CD14-positive monocyte (primary cell): ENCODE measurements at regions not wholly inside any gene's neighbourhood (a gene's known extent, or its start where the extent isn't known, plus 50 kb on each side); places are given as distances from the start of the nearest gene placed in this dataset.

Experiments
- DNase-seq, 3 donors: peaks; one replicate each; pipeline ENCODE4 v3.0.0-alpha.2; 2011 to 2022
- H2AFZ ChIP-seq: 2 replicates; pipeline ENCODE4 v1.6.0; 2012; ENCODE audit warnings: mild to moderate bottlenecking, low read depth, low read length, inconsistent platforms; ENCODE audit not compliant: insufficient read depth, poor library complexity, severe bottlenecking
- H3K27ac ChIP-seq, 2 donors: 1 replicate in 1 of 2; 2 replicates in 1 of 2; pipeline ENCODE4 v1.5.1; 2012 to 2013; ENCODE audit warnings: low read length in 2 of 2, control low read depth in 1 of 2, inconsistent platforms in 1 of 2, low read depth in 1 of 2, mild to moderate bottlenecking in 1 of 2
- H3K27me3 ChIP-seq, 2 donors: one replicate each; pipeline versions ENCODE4 v1.6.0 to v1.6.1; 2011 to 2013; ENCODE audit warnings: low read length in 2 of 2; ENCODE audit not compliant: control insufficient read depth in 2 of 2, insufficient read depth in 2 of 2
- H3K36me3 ChIP-seq, 2 donors: replicated peaks in 1 of 2; 1 replicate in 1 of 2; 2 replicates in 1 of 2; pipeline versions ENCODE4 v1.5.1 to v1.6.1; 2012 to 2013; ENCODE audit warnings: low read length in 2 of 2, control low read depth in 1 of 2, inconsistent platforms in 1 of 2, mild to moderate bottlenecking in 1 of 2; ENCODE audit not compliant: insufficient read depth in 2 of 2, control insufficient read depth in 1 of 2
- H3K4me1 ChIP-seq, 2 donors: 1 replicate in 1 of 2; 2 replicates in 1 of 2; pipeline versions ENCODE4 v1.5.1 to v1.6.1; 2012 to 2013; ENCODE audit warnings: low read length in 2 of 2, control low read depth in 1 of 2, inconsistent platforms in 1 of 2, mild to moderate bottlenecking in 1 of 2, moderate library complexity in 1 of 2; ENCODE audit not compliant: insufficient read depth in 2 of 2, control insufficient read depth in 1 of 2
- H3K4me2 ChIP-seq: replicated peaks from 2 replicates; pipeline ENCODE3; 2012; ENCODE audit warnings: low read length, moderate library complexity, mild to moderate bottlenecking; ENCODE audit not compliant: poor library complexity, severe bottlenecking; ENCODE audit errors: extremely low read depth
- H3K4me3 ChIP-seq, 3 experiments: fragments of 200-600 bp in 1 of 3; sonication (generic) in 1 of 3; replicated peaks in 1 of 3; 1 replicate in 2 of 3; 2 replicates in 1 of 3; pipeline ENCODE4 v1.5.1; 2011 to 2013; ENCODE audit warnings: low read length in 3 of 3, mild to moderate bottlenecking in 3 of 3, control low read depth in 2 of 3, low read depth in 2 of 3, inconsistent platforms in 1 of 3, moderate library complexity in 1 of 3
- H3K79me2 ChIP-seq: 2 replicates; pipeline ENCODE4 v1.6.0; 2012; ENCODE audit warnings: mild to moderate bottlenecking, control low read depth, inconsistent platforms, low read length, moderate library complexity; ENCODE audit not compliant: insufficient read depth
- H3K9ac ChIP-seq: 2 replicates; pipeline ENCODE4 v1.6.0; 2017; ENCODE audit warnings: low read length, mild to moderate bottlenecking; ENCODE audit not compliant: insufficient read depth, poor library complexity, severe bottlenecking
- H3K9me3 ChIP-seq, 2 donors: replicated peaks in 1 of 2; 1 replicate in 1 of 2; 2 replicates in 1 of 2; pipeline versions ENCODE4 v1.5.1 to v1.6.1; 2012 to 2013; ENCODE audit warnings: low read length in 2 of 2, control low read depth in 1 of 2; ENCODE audit not compliant: control insufficient read depth in 1 of 2, insufficient read depth in 1 of 2
- H4K20me1 ChIP-seq: 2 replicates; pipeline ENCODE4 v1.6.0; 2012; ENCODE audit warnings: mild to moderate bottlenecking, low read length, control low read depth, moderate library complexity; ENCODE audit not compliant: insufficient read depth
- H3K27ac Mint-ChIP-seq, 7 donors: one replicate each; pipeline ENCODE4 v1.8.0; 2020; ENCODE audit warnings: mild to moderate bottlenecking in 7 of 7, mixed read lengths in 7 of 7, moderate library complexity in 6 of 7, inconsistent platforms in 2 of 7
- H3K27me3 Mint-ChIP-seq, 3 donors: one replicate each; pipeline ENCODE4 v1.8.0; 2021 to 2022; ENCODE audit warnings: low read depth in 3 of 3, mild to moderate bottlenecking in 3 of 3, mixed read lengths in 3 of 3, moderate library complexity in 3 of 3, inconsistent platforms in 1 of 3
- H3K36me3 Mint-ChIP-seq, 2 donors: one replicate each; pipeline ENCODE4 v1.8.0; 2020; ENCODE audit warnings: mixed read lengths in 2 of 2, inconsistent platforms in 1 of 2, mild to moderate bottlenecking in 1 of 2
- H3K4me1 Mint-ChIP-seq: one replicate; pipeline ENCODE4 v1.8.0; 2020; ENCODE audit warnings: mild to moderate bottlenecking, mixed read lengths
- H3K4me3 Mint-ChIP-seq, 2 donors: one replicate each; pipeline ENCODE4 v1.8.0; 2020; ENCODE audit warnings: mild to moderate bottlenecking in 2 of 2, mixed read lengths in 2 of 2, moderate library complexity in 1 of 2
- H3K9me3 Mint-ChIP-seq, 7 donors: one replicate each; pipeline ENCODE4 v1.8.0; 2020 to 2022; ENCODE audit warnings: mixed read lengths in 7 of 7, mild to moderate bottlenecking in 6 of 7, moderate library complexity in 6 of 7, inconsistent platforms in 2 of 7
- CTCF ChIP-seq: fragments of 200-600 bp; IDR thresholded peaks from one replicate; pipeline ENCODE4 v1.8.0; 2022; ENCODE audit warnings: antibody characterized with exemption, mild to moderate bottlenecking
- WGBS: methylation state at CpG from one replicate; pipeline ENCODE4 v1.1.5; 2013; ENCODE audit warnings: missing lambda C conversion rate; ENCODE audit not compliant: insufficient coverage; 5-methylcytosine and 5-hydroxymethylcytosine counted together
- intact Hi-C, 2 donors: fragments of 100-400 bp; cut with micrococcal nuclease; formaldehyde crosslinking; loops; one replicate each; pipeline versions ENCODE4 v1.15.0 to v1.15.1; 2023

GRCh38 chr12:66956300-66956699 lies 277.4 kb upstream of the GRIP1 start:
- Histone ChIP-seq H3K4me2 (no peak overlapping the region), H3K79me2 (no peaks in the 10 kb centered on the region), H3K9ac (no peak overlapping the region), H4K20me1 (no peaks in the 10 kb centered on the region), H3K9me3 (no peaks in the 10 kb centered on the region), H2AFZ (no peak overlapping the region), H3K27ac (no peak overlapping the region), H3K4me1 (peaks cover 8 to 9% of the 10 kb centered on the region in 2 donors), H3K4me3 (no peak overlapping the region), H3K36me3 (no peaks in the 10 kb centered on the region), H3K27me3 (no peaks in the 10 kb centered on the region)
- no peak overlapping the region for H3K4me3 Mint-ChIP-seq
- H3K27me3 Mint-ChIP-seq, result no peaks in the 10 kb centered on the region
- no peaks in the 10 kb centered on the region for H3K36me3 Mint-ChIP-seq
- no peak for DNase-seq
- H3K9me3 Mint-ChIP-seq, result peaks cover 0 to 3% (median 0%) of the 10 kb centered on the region in 7 donors
- H3K4me1 Mint-ChIP-seq, result peaks cover 6% of the 10 kb centered on the region
- no CpG with 5 or more reads among the region's 3 CpGs for WGBS
- intact Hi-C loops, result no loop called here
- no peak for TF ChIP-seq CTCF
- H3K27ac Mint-ChIP-seq, result no peak overlapping the region

DNA sequence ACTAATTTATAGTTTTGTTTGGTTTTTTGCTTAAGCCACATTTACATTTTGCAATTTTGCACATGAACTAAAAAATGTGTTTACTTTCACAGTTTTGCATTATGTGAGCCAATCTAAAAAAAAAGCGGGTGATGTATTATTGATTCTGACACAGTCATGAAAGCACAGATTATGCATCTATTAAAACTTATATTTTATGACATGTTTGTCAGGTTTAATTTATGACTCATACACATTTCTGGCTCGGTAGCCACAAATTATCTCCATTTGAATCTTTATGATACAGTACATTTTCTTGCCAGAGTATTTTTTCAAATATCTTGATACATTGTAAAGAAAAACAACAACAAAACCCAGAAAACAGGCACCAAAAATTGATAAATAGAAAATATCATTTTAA lies 280.4 kb upstream of the GRIP1 start:
- no peaks in the 10 kb centered on the region for H3K36me3 ChIP-seq
- no peaks in the 10 kb centered on the region for H3K79me2 ChIP-seq
- Mint-ChIP-seq H3K4me3 (no peak overlapping the region), H3K9me3 (peaks cover 0 to 3% (median 0%) of the 10 kb centered on the region in 7 donors), H3K4me1 (peaks cover 17% of the 10 kb centered on the region), H3K27me3 (no peaks in the 10 kb centered on the region), H3K36me3 (no peaks in the 10 kb centered on the region), H3K27ac (no peak overlapping the region)
- H3K4me3 ChIP-seq, result no peak overlapping the region
- no peak overlapping the region for H3K9ac ChIP-seq
- no peaks in the 10 kb centered on the region for H3K9me3 ChIP-seq
- no peaks in the 10 kb centered on the region for H4K20me1 ChIP-seq
- no peak overlapping the region for H3K4me2 ChIP-seq
- DNase-seq, result no peak
- WGBS, result no CpG with 5 or more reads among the region's 2 CpGs
- intact Hi-C loops, result no loop called here
- no peak overlapping the region for H3K27ac ChIP-seq
- H3K27me3 ChIP-seq, result no peaks in the 10 kb centered on the region
- TF ChIP-seq CTCF, result no peak
- peaks cover 21% of the 10 kb centered on the region in 2 donors for H3K4me1 ChIP-seq
- no peak overlapping the region for H2AFZ ChIP-seq
